Trophoblast cell (in vitro differentiated cells and primary cell): ENCODE measurements at regions not wholly inside any gene's neighbourhood (a gene's known extent, or its start where the extent isn't known, plus 50 kb on each side); places are given as distances from the start of the nearest gene placed in this dataset.

ENCODE experiments used
- DNase-seq, 2 donors: peaks; one replicate each; pipeline ENCODE4 v3.0.0-alpha.2; 2016
- H2AFZ ChIP-seq: 2 replicates; pipeline ENCODE4 v1.6.1; 2013; ENCODE audit warnings: low read length, moderate library complexity, mild to moderate bottlenecking; ENCODE audit not compliant: insufficient read depth, poor library complexity
- H2AK5ac ChIP-seq: 2 replicates; pipeline ENCODE4 v1.6.1; 2013; ENCODE audit warnings: mild to moderate bottlenecking, low read length
- H2BK120ac ChIP-seq: 2 replicates; pipeline ENCODE4 v1.6.1; 2013; ENCODE audit warnings: low read length, mild to moderate bottlenecking, moderate library complexity; ENCODE audit not compliant: insufficient read depth, poor library complexity
- H2BK12ac ChIP-seq: 2 replicates; pipeline ENCODE4 v1.6.1; 2013; ENCODE audit warnings: mild to moderate bottlenecking, low read length, moderate library complexity
- H2BK5ac ChIP-seq: 2 replicates; pipeline ENCODE4 v1.6.1; 2013; ENCODE audit warnings: low read length, low read depth, moderate library complexity, mild to moderate bottlenecking; ENCODE audit not compliant: poor library complexity
- H3K14ac ChIP-seq: 2 replicates; pipeline ENCODE4 v1.6.1; 2013; ENCODE audit warnings: mild to moderate bottlenecking, low read length
- H3K18ac ChIP-seq: 2 replicates; pipeline ENCODE4 v1.6.1; 2013; ENCODE audit warnings: mild to moderate bottlenecking, low read length
- H3K23ac ChIP-seq: 2 replicates; pipeline ENCODE4 v1.6.1; 2013; ENCODE audit warnings: low read length
- H3K27ac ChIP-seq: 2 replicates; pipeline ENCODE4 v1.5.1; 2013; ENCODE audit warnings: low read depth, mild to moderate bottlenecking, inconsistent platforms, low read length, moderate library complexity
- H3K27me3 ChIP-seq: 2 replicates; pipeline ENCODE4 v1.6.1; 2013; ENCODE audit warnings: inconsistent platforms, mild to moderate bottlenecking, low read length, moderate library complexity; ENCODE audit not compliant: insufficient read depth
- H3K36me3 ChIP-seq, 2 experiments: 1 replicate in 1 of 2; 2 replicates in 1 of 2; pipeline ENCODE4 v1.6.1; 2013; ENCODE audit warnings: low read length in 2 of 2, mild to moderate bottlenecking in 2 of 2, moderate library complexity in 1 of 2; ENCODE audit not compliant: insufficient read depth in 2 of 2, control insufficient read depth in 1 of 2
- H3K4ac ChIP-seq: 2 replicates; pipeline ENCODE4 v1.6.1; 2013; ENCODE audit warnings: low read depth, mild to moderate bottlenecking, low read length, moderate library complexity
- H3K4me1 ChIP-seq, 2 experiments: 1 replicate in 1 of 2; 2 replicates in 1 of 2; pipeline ENCODE4 v1.6.1; 2013; ENCODE audit warnings: low read length in 2 of 2, mild to moderate bottlenecking in 2 of 2, moderate library complexity in 1 of 2; ENCODE audit not compliant: insufficient read depth in 2 of 2, control insufficient read depth in 1 of 2
- H3K4me2 ChIP-seq: 2 replicates; pipeline ENCODE4 v1.6.1; 2013; ENCODE audit warnings: inconsistent platforms, mild to moderate bottlenecking, low read length, moderate library complexity
- H3K4me3 ChIP-seq: 2 replicates; pipeline ENCODE4 v1.5.1; 2013; ENCODE audit warnings: mild to moderate bottlenecking, low read depth, low read length, inconsistent platforms
- H3K79me1 ChIP-seq: one replicate; pipeline ENCODE4 v1.6.1; 2013; ENCODE audit warnings: low read length
- H3K79me2 ChIP-seq: 2 replicates; pipeline ENCODE4 v1.6.1; 2013; ENCODE audit warnings: low read length, mild to moderate bottlenecking; ENCODE audit not compliant: control insufficient read depth, insufficient read depth, poor library complexity
- H3K9ac ChIP-seq: 2 replicates; pipeline ENCODE4 v1.6.1; 2013; ENCODE audit warnings: mild to moderate bottlenecking, low read length
- H3K9me3 ChIP-seq: 2 replicates; pipeline ENCODE4 v1.6.1; 2013; ENCODE audit warnings: low read depth, mild to moderate bottlenecking, control low read depth, inconsistent platforms, low read length; ENCODE audit not compliant: insufficient read depth
- H4K12ac ChIP-seq: 2 replicates; pipeline ENCODE4 v1.6.1; 2013; ENCODE audit warnings: low read depth, mild to moderate bottlenecking, low read length, moderate library complexity
- H4K8ac ChIP-seq: 2 replicates; pipeline ENCODE4 v1.6.1; 2013; ENCODE audit warnings: low read depth, mild to moderate bottlenecking, low read length, moderate library complexity
- H4K91ac ChIP-seq: one replicate; pipeline ENCODE4 v1.6.1; 2013; ENCODE audit warnings: low read depth, mild to moderate bottlenecking, low read length, moderate library complexity
- WGBS: extraction: QIAGEN DNeasy Blood & Tissue Kit; methylation state at CpG from one replicate; pipeline ENCODE4 v1.1.7; 2013; ENCODE audit warnings: missing lambda C conversion rate; ENCODE audit not compliant: insufficient read length, insufficient coverage; ENCODE audit errors: extremely low coverage; 5-methylcytosine and 5-hydroxymethylcytosine counted together

GRCh38 chr2:136394136-136395060, 276.4 kb upstream of the CXCR4 start:
- no peak for DNase-seq
- Histone ChIP-seq H3K36me3 (no peaks in the 10 kb centered on the region), H3K14ac (no peak overlapping the region), H3K27ac (no peak overlapping the region), H3K27me3 (no peaks in the 10 kb centered on the region), H4K12ac (no peak overlapping the region), H3K23ac (no peak overlapping the region), H3K4me3 (no peak overlapping the region), H3K4ac (no peak overlapping the region), H3K9me3 (peaks cover 2% of the 10 kb centered on the region), H2AFZ (no peak overlapping the region), H4K8ac (no peak overlapping the region), H2BK5ac (no peak overlapping the region), H2BK120ac (no peak overlapping the region), H4K91ac (no peak overlapping the region), H3K4me1 (no peaks in the 10 kb centered on the region), H2BK12ac (no peak overlapping the region), H3K79me2 (no peaks in the 10 kb centered on the region), H3K4me2 (no peak overlapping the region), H2AK5ac (no peak overlapping the region), H3K79me1 (no peaks in the 10 kb centered on the region), H3K9ac (no peak overlapping the region), H3K18ac (no peak overlapping the region)
- no CpG with 5 or more reads among the region's 8 CpGs for WGBS

- Histone ChIP-seq H3K4me3 (no peak overlapping the region), H3K36me3 (no peaks in the 10 kb centered on the region), H2AFZ (no peak overlapping the region), H3K79me2 (no peaks in the 10 kb centered on the region), H2BK5ac (no peak overlapping the region), H3K4ac (no peak overlapping the region), H3K79me1 (no peaks in the 10 kb centered on the region), H3K9ac (no peak overlapping the region), H4K12ac (no peak overlapping the region), H3K14ac (no peak overlapping the region), H2BK120ac (no peak overlapping the region), H4K8ac (no peak overlapping the region), H3K27ac (no peak overlapping the region), H3K23ac (no peak overlapping the region), H4K91ac (no peak overlapping the region), H3K4me1 (no peaks in the 10 kb centered on the region), H3K18ac (no peak overlapping the region), H3K27me3 (no peaks in the 10 kb centered on the region), H3K4me2 (no peak overlapping the region), H2AK5ac (no peak overlapping the region), H2BK12ac (no peak overlapping the region), H3K9me3 (peaks cover 2% of the 10 kb centered on the region)
- no peak for DNase-seq
- no CpG with 5 or more reads among the region's 1 CpG for WGBS
Observed at GRCh38 chr2:136393514-136393913, 275.6 kb upstream of the CXCR4 start.

GRCh38 chr2:136392897-136393505, 275.1 kb upstream of the CXCR4 start:
- Histone ChIP-seq H3K79me2 (no peaks in the 10 kb centered on the region), H3K4me1 (no peaks in the 10 kb centered on the region), H3K4me3 (no peak overlapping the region), H3K27me3 (no peaks in the 10 kb centered on the region), H3K18ac (no peak overlapping the region), H3K79me1 (no peaks in the 10 kb centered on the region), H3K36me3 (no peaks in the 10 kb centered on the region), H4K12ac (no peak overlapping the region), H2BK12ac (no peak overlapping the region), H4K91ac (no peak overlapping the region), H3K14ac (no peak overlapping the region), H3K9me3 (peaks cover 2% of the 10 kb centered on the region), H2AFZ (no peak overlapping the region), H4K8ac (no peak overlapping the region), H3K27ac (no peak overlapping the region), H3K23ac (no peak overlapping the region), H3K4me2 (no peak overlapping the region), H2BK5ac (no peak overlapping the region), H2AK5ac (no peak overlapping the region), H3K4ac (no peak overlapping the region), H3K9ac (no peak overlapping the region), H2BK120ac (no peak overlapping the region)
- no peak for DNase-seq
- WGBS = no CpG with 5 or more reads among the region's 4 CpGs

- no peaks in the 10 kb centered on the region for H3K36me3 ChIP-seq
- no peaks in the 10 kb centered on the region for H3K27me3 ChIP-seq
- H3K18ac ChIP-seq = no peak overlapping the region
- no peak overlapping the region for H4K8ac ChIP-seq
- no peak overlapping the region for H3K4ac ChIP-seq
- no peak for DNase-seq
- WGBS = no CpG with 5 or more reads among the region's 3 CpGs
- no peak overlapping the region for H3K9ac ChIP-seq
- H2BK12ac ChIP-seq = no peak overlapping the region
- no peak overlapping the region for H2AFZ ChIP-seq
- H4K91ac ChIP-seq = no peak overlapping the region
- no peak overlapping the region for H3K4me3 ChIP-seq
- H3K23ac ChIP-seq = no peak overlapping the region
- H3K14ac ChIP-seq = no peak overlapping the region
- no peaks in the 10 kb centered on the region for H3K79me1 ChIP-seq
- H3K9me3 ChIP-seq = peaks cover 2% of the 10 kb centered on the region
- no peaks in the 10 kb centered on the region for H3K4me1 ChIP-seq
- H2BK5ac ChIP-seq = no peak overlapping the region
- H3K79me2 ChIP-seq = no peaks in the 10 kb centered on the region
- H2BK120ac ChIP-seq = no peak overlapping the region
- no peak overlapping the region for H3K4me2 ChIP-seq
- H3K27ac ChIP-seq = no peak overlapping the region
- H4K12ac ChIP-seq = no peak overlapping the region
- no peak overlapping the region for H2AK5ac ChIP-seq
Observed at GRCh38 chr2:136389809-136390208, 271.9 kb upstream of the CXCR4 start.
